Caco-2 (cell line): ENCODE measurements at regions not wholly inside any gene's neighbourhood (a gene's known extent, or its start where the extent isn't known, plus 50 kb on each side); places are given as distances from the start of the nearest gene placed in this dataset.

ENCODE experiments used
- BruUV-seq: library from RNA; stranded (reverse); fragments of 400-500 nt; replicated peaks from 2 replicates; lab custom pipeline; 2021; lab: Mats Ljungman, UMichigan
- CTCF ChIA-PET: fragments of 300-600 bp; sonication (Branson Sonifier 250); formaldehyde crosslinking; loops from one replicate; lab custom pipeline; 2022; ENCODE audit warnings: antibody characterized with exemption; lab: Charles Lee
- POLR2A ChIA-PET: fragments of 300-600 bp; sonication (Branson Sonifier 250); formaldehyde crosslinking; loops from one replicate; lab custom pipeline; 2022; ENCODE audit warnings: antibody characterized with exemption; lab: Charles Lee
- DNase-seq, 2 experiments: peaks; one replicate each; pipeline versions ENCODE4 v3.0.0 to v3.0.0-alpha.2; 2020 to 2022
- H3K27me3 ChIP-seq: replicated peaks from 2 replicates; pipeline ENCODE4 v1.6.0; 2011; ENCODE audit warnings: low read length; ENCODE audit not compliant: control insufficient read depth, insufficient read depth
- H3K36me3 ChIP-seq: 2 replicates; pipeline ENCODE4 v1.5.1; 2011; ENCODE audit warnings: low read length; ENCODE audit not compliant: control insufficient read depth, insufficient read depth
- H3K4me1 ChIP-seq: fragments of 250-450 bp; sonication (Bioruptor Pico); 2 replicates; pipeline ENCODE4 v1.5.1; 2020; ENCODE audit warnings: mild to moderate bottlenecking
- H3K4me3 ChIP-seq: 2 replicates; pipeline ENCODE4 v1.5.1; 2011; ENCODE audit warnings: low read depth, mild to moderate bottlenecking, control low read depth, low read length
- H3K9me3 ChIP-seq: fragments of 250-450 bp; sonication (Bioruptor Pico); 2 replicates; pipeline ENCODE4 v1.5.1; 2020; ENCODE audit warnings: mild to moderate bottlenecking, moderate library complexity
- H3K27ac Mint-ChIP-seq: one replicate; pipeline ENCODE4 v1.8.0; 2022; ENCODE audit warnings: mixed read lengths; ENCODE audit not compliant: unreplicated experiment
- H3K27me3 Mint-ChIP-seq: one replicate; pipeline ENCODE4 v1.8.0; 2022; ENCODE audit warnings: mixed read lengths; ENCODE audit not compliant: insufficient read depth, unreplicated experiment
- H3K36me3 Mint-ChIP-seq: one replicate; pipeline ENCODE4 v1.8.0; 2022; ENCODE audit warnings: mild to moderate bottlenecking, mixed read lengths; ENCODE audit not compliant: insufficient read depth, unreplicated experiment
- H3K4me1 Mint-ChIP-seq: one replicate; pipeline ENCODE4 v1.8.0; 2022; ENCODE audit warnings: low read depth, mixed read lengths; ENCODE audit not compliant: unreplicated experiment
- H3K4me3 Mint-ChIP-seq: one replicate; pipeline ENCODE4 v1.8.0; 2022; ENCODE audit warnings: mild to moderate bottlenecking, moderate library complexity, mixed read lengths; ENCODE audit not compliant: unreplicated experiment
- H3K9me3 Mint-ChIP-seq: one replicate; pipeline ENCODE4 v1.8.0; 2022; ENCODE audit warnings: mixed read lengths; ENCODE audit not compliant: unreplicated experiment
- intact Hi-C: fragments of 100-400 bp; cut with micrococcal nuclease; formaldehyde crosslinking; loops from one replicate; pipeline ENCODE4 v1.10.0; 2022; ENCODE audit not compliant: unreplicated experiment
- TF ChIP-seq, protein P1 (sequence below), 2 experiments: fragments of 200-600 bp in 1 of 2; IDR thresholded peaks; 1 replicate in 1 of 2; 2 replicates in 1 of 2; pipeline versions ENCODE4 v1.5.1 to v1.8.0; 2011 to 2022; ENCODE audit warnings: antibody characterized with exemption in 1 of 2, control low read depth in 1 of 2, inconsistent platforms in 1 of 2, low read depth in 1 of 2, low read length in 1 of 2, mild to moderate bottlenecking in 1 of 2, moderate library complexity in 1 of 2; ENCODE audit not compliant: insufficient read depth in 1 of 2, severe bottlenecking in 1 of 2, unreplicated experiment in 1 of 2

DNA sequence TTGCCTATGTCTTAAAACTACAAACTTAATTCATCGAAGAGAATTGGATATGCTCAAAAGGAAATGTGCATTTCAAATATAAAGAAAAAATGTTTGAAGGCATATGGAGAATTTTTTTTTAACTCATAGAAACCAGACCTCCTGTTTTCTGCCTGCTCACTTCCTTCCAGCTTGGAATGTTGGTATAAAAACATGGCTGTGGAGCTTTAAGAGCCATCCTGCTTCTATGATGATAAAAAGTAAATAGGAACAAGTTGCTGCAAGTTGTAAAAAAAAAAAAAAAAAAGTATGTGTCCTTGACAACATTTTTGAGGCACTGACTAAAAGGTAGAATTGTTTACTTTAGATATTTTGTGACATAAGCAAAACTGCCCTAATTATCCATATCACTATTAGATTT is 1230.7 kb downstream of the PCDH9 start:
- peaks cover 6% of the 10 kb centered on the region; the same call in 1 of the 2 replicates for H3K9me3 ChIP-seq
- intact Hi-C loops: no loop called here
- H3K36me3 ChIP-seq: no peaks in the 10 kb centered on the region
- H3K27me3 Mint-ChIP-seq: no peaks in the 10 kb centered on the region
- ChIA-PET POLR2A (no interaction called here), CTCF (no interaction called here)
- H3K4me3 Mint-ChIP-seq: no peak overlapping the region
- no peak overlapping the region for H3K27ac Mint-ChIP-seq
- H3K4me1 ChIP-seq: no peaks in the 10 kb centered on the region
- H3K4me1 Mint-ChIP-seq: no peaks in the 10 kb centered on the region
- no peak overlapping the region for H3K4me3 ChIP-seq
- TF ChIP-seq, protein P1, sequence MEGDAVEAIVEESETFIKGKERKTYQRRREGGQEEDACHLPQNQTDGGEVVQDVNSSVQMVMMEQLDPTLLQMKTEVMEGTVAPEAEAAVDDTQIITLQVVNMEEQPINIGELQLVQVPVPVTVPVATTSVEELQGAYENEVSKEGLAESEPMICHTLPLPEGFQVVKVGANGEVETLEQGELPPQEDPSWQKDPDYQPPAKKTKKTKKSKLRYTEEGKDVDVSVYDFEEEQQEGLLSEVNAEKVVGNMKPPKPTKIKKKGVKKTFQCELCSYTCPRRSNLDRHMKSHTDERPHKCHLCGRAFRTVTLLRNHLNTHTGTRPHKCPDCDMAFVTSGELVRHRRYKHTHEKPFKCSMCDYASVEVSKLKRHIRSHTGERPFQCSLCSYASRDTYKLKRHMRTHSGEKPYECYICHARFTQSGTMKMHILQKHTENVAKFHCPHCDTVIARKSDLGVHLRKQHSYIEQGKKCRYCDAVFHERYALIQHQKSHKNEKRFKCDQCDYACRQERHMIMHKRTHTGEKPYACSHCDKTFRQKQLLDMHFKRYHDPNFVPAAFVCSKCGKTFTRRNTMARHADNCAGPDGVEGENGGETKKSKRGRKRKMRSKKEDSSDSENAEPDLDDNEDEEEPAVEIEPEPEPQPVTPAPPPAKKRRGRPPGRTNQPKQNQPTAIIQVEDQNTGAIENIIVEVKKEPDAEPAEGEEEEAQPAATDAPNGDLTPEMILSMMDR (IDR thresholded peaks at IDR 0.05; ENCODE audit: insufficient read depth in 1 of 2, low read depth in 1 of 2, low read length in 1 of 2, severe bottlenecking in 1 of 2, unreplicated experiment in 1 of 2): no peak
- no peaks in the 10 kb centered on the region for H3K36me3 Mint-ChIP-seq
- no peak for DNase-seq
- H3K9me3 Mint-ChIP-seq: peaks cover 13% of the 10 kb centered on the region
- H3K27me3 ChIP-seq: no peaks in the 10 kb centered on the region
- no TSS peak for BruUV-seq

DNA sequence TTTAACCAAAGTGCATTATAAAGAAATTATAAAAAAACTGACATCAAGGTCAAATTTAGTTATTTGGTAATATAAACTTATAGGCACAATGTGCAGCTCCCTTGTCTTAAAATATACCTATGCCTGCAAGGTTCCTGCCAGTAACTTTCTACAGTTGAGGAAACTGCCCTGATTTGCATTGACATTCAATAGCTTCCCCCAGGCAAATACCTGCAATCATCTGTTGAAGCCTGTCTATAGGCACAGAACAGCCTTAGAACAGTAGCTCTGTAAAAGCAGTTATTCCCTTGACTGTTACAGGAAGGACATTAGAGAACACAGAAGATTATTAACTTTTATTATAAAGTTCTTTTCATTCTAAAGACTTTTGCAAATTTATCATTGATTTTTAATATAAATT is 1239.5 kb downstream of the PCDH9 start:
- Mint-ChIP-seq H3K4me1 (no peaks in the 10 kb centered on the region), H3K4me3 (no peak overlapping the region), H3K27ac (no peak overlapping the region), H3K9me3 (no peaks in the 10 kb centered on the region), H3K36me3 (no peaks in the 10 kb centered on the region), H3K27me3 (no peaks in the 10 kb centered on the region)
- intact Hi-C loops: no loop called here
- Histone ChIP-seq H3K36me3 (no peaks in the 10 kb centered on the region), H3K27me3 (no peaks in the 10 kb centered on the region), H3K9me3 (no peaks in the 10 kb centered on the region), H3K4me3 (no peak overlapping the region), H3K4me1 (no peaks in the 10 kb centered on the region)
- no TSS peak for BruUV-seq
- CTCF ChIA-PET: no interaction called here
- TF ChIP-seq, protein P1 (IDR thresholded peaks at IDR 0.05; ENCODE audit: insufficient read depth in 1 of 2, low read depth in 1 of 2, low read length in 1 of 2, severe bottlenecking in 1 of 2, unreplicated experiment in 1 of 2): no peak
- POLR2A ChIA-PET: no interaction called here
- no peak for DNase-seq

DNA sequence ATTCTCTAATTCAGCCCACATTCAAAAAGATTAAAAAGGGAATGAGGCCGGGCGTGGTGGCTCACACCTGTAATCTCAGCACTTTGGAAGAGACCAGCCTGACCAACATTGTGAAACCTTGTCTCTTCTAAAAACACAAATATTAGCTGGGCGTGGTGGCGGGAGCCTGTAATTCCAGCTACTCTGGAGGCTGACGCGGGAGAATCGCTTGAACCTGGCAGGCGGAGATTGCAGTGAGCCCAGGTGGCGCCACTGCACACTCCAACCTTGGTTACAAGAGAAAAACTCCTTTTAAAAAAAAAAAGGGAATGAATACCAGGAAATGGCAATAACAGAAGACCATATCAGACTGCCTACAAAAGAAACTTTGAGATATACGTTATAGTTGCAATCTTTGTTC is 1244.5 kb downstream of the PCDH9 start:
- Histone ChIP-seq H3K9me3 (no peaks in the 10 kb centered on the region), H3K4me3 (no peak overlapping the region), H3K27me3 (no peaks in the 10 kb centered on the region), H3K36me3 (no peaks in the 10 kb centered on the region), H3K4me1 (no peaks in the 10 kb centered on the region)
- Mint-ChIP-seq H3K36me3 (no peaks in the 10 kb centered on the region), H3K4me1 (no peaks in the 10 kb centered on the region), H3K4me3 (no peak overlapping the region), H3K27me3 (no peaks in the 10 kb centered on the region), H3K9me3 (no peaks in the 10 kb centered on the region), H3K27ac (no peak overlapping the region)
- intact Hi-C loops: no loop called here
- DNase-seq: peak; percentile 53 to 55
- no TSS peak for BruUV-seq
- ChIA-PET POLR2A (no interaction called here), CTCF (interaction anchor here (0.7 kb wide), 2 partner anchors 53 to 55 kb away, joined by 3 read pairs; no protein-coding TSS in a partner anchor)
- TF ChIP-seq, protein P1 (IDR thresholded peaks at IDR 0.05; ENCODE audit: insufficient read depth in 1 of 2, low read depth in 1 of 2, low read length in 1 of 2, severe bottlenecking in 1 of 2, unreplicated experiment in 1 of 2): peak in 1 of 2 experiments; percentile 10
